Small intestine (tissue), 7 donors: ENCODE measurements at regions not wholly inside any gene's neighbourhood (a gene's known extent, or its start where the extent isn't known, plus 50 kb on each side); places are given as distances from the start of the nearest gene placed in this dataset.

Experiments
- DNase-seq, 2 donors: peaks; one replicate each; pipeline versions ENCODE4 v3.0.0 to v3.0.0-alpha.2; 2013
- FAIRE-seq: peaks from 2 replicates; lab custom pipeline; 2012; peaks lifted over from hg19 to GRCh38; lab: Jason Lieb, UNC
- H3K27ac ChIP-seq, 3 donors: one replicate each; pipeline ENCODE4 v1.5.1; 2013; ENCODE audit warnings: low read length in 2 of 3, mild to moderate bottlenecking in 2 of 3, control low read depth in 1 of 3, inconsistent platforms in 1 of 3, low read depth in 1 of 3, moderate library complexity in 1 of 3
- H3K27me3 ChIP-seq, 3 donors: one replicate each; pipeline ENCODE4 v1.6.1; 2013; ENCODE audit warnings: low read length in 3 of 3, inconsistent platforms in 1 of 3; ENCODE audit not compliant: control insufficient read depth in 3 of 3, insufficient read depth in 3 of 3
- H3K36me3 ChIP-seq, 3 donors: one replicate each; pipeline ENCODE4 v1.6.1; 2013; ENCODE audit warnings: low read length in 3 of 3, inconsistent platforms in 1 of 3, low read depth in 1 of 3, mild to moderate bottlenecking in 1 of 3, moderate library complexity in 1 of 3; ENCODE audit not compliant: control insufficient read depth in 3 of 3, insufficient read depth in 2 of 3
- H3K4me1 ChIP-seq, 3 donors: one replicate each; pipeline ENCODE4 v1.6.1; 2013; ENCODE audit warnings: low read length in 2 of 3, inconsistent platforms in 1 of 3, low read depth in 1 of 3, mild to moderate bottlenecking in 1 of 3, moderate library complexity in 1 of 3; ENCODE audit not compliant: control insufficient read depth in 3 of 3, insufficient read depth in 2 of 3
- H3K4me3 ChIP-seq, 3 donors: one replicate each; pipeline ENCODE4 v1.5.1; 2013; ENCODE audit warnings: low read length in 3 of 3, control low read depth in 1 of 3, inconsistent platforms in 1 of 3, low read depth in 1 of 3, mild to moderate bottlenecking in 1 of 3, moderate library complexity in 1 of 3
- H3K9me3 ChIP-seq, 2 donors: one replicate each; pipeline ENCODE4 v1.6.1; 2013; ENCODE audit warnings: low read depth in 1 of 2, low read length in 1 of 2; ENCODE audit not compliant: control insufficient read depth in 2 of 2, insufficient read depth in 1 of 2
- WGBS, 3 donors: extraction: QIAGEN DNeasy Blood & Tissue Kit; methylation state at CpG; one replicate each; pipeline ENCODE4 v1.1.7; 2013; 5-methylcytosine and 5-hydroxymethylcytosine counted together
- donor health status: healthy with polysubstance abuse.
- donor health status: control.
- donor health status: control.
- donor health status: Bipolar disorder and iron deficiency.
- donor health status: healthy.

DNA sequence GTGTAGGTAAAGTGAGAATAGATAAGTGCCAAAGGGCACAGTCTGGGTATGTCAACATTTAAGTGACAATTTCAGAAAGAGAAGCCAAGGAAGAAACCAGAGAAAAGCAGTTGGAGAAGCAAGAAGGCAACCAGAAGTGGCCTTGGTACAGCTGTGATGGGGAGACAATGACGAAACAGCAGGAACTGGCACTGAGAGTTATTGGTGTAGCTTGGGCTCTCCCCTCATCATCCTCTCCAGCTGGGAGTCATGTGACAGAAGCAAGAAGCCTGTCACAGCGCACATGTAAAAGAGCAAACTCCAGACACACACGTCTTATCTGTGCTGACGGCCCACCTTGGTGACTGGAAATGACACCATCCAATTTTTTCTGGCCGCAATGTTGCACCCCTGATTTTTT is 203.3 kb upstream of the NUDT4 start:
- H3K4me3 ChIP-seq = no peak overlapping the region
- DNase-seq (no peak), FAIRE-seq (no peak)
- H3K36me3 ChIP-seq = no peaks in the 10 kb centered on the region
- H3K4me1 ChIP-seq = peaks cover 0 to 35% (median 6%) of the 10 kb centered on the region in 3 donors
- 90 to 96% (median 95%) methylated on average over 5 of the region's 5 CpGs for WGBS, 3 donors
- H3K27me3 ChIP-seq = no peaks in the 10 kb centered on the region
- peak overlapping the region in 1 of 3 donors; percentile 42 for H3K27ac ChIP-seq
- peaks cover 0 to 3% of the 10 kb centered on the region in 2 donors for H3K9me3 ChIP-seq

DNA sequence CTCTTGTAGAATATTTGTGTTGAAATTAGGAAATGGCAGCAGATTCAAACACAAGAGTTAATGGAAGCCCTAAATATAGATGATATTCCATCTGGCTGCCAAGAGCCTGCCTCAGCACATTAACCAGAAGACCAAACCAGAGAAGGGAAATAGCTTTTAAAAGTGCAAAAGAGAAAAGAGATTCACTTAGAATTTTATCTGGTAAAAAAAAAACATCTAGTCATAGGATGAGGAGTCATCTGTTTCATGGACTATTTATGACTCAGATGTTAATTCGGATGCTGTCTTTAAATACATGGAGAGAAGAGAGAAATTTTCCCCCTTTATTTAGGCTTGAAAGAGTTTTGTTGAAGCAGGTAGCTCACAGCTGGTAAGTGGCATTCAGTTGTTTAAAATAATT is 201.6 kb upstream of the NUDT4 start:
- Histone ChIP-seq H3K27ac (peak overlapping the region in 1 of 3 donors; percentile 36), H3K36me3 (no peaks in the 10 kb centered on the region), H3K9me3 (peaks cover 0 to 7% of the 10 kb centered on the region in 2 donors), H3K27me3 (no peaks in the 10 kb centered on the region), H3K4me1 (peaks cover 0 to 35% (median 6%) of the 10 kb centered on the region in 3 donors), H3K4me3 (no peak overlapping the region)
- FAIRE-seq = no peak
- no peak for DNase-seq
- WGBS, 3 donors = 49 to 63% (median 57%) methylated on average over 1 of the region's 1 CpG

DNA sequence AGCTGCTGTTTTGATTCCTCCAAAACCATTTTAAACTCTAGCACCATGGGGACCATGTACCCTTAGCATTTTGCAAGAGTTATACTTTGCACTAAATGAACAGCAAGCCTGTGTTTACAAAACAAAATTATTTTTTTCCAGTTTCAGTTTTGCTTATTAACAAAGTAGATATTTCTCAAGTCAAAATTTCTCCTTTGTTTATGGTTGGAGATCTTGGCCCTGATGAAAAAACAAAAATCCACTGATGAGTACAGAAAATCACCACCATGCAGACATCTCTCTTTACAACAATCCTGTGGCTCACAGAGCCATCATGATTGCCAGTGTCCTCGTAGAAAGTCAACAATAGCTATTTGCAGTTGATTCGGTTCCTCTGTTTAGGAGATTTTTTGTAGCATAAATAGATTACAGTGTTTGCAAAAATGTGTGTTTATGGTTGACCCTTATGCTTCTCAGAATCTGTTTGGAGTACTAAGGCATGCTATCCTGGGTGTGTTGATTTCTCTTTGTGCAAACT is 201.1 kb upstream of the NUDT4 start:
- FAIRE-seq (no peak), DNase-seq (no peak)
- Histone ChIP-seq H3K27ac (peak overlapping the region in 2 of 3 donors; percentile 59 to 74), H3K4me3 (no peak overlapping the region), H3K9me3 (peaks cover 0 to 5% of the 10 kb centered on the region in 2 donors), H3K27me3 (no peaks in the 10 kb centered on the region), H3K4me1 (peaks cover 0 to 35% (median 6%) of the 10 kb centered on the region in 3 donors), H3K36me3 (no peaks in the 10 kb centered on the region)
- WGBS, 3 donors = 26 to 37% (median 34%) methylated on average over 2 of the region's 2 CpGs

DNA sequence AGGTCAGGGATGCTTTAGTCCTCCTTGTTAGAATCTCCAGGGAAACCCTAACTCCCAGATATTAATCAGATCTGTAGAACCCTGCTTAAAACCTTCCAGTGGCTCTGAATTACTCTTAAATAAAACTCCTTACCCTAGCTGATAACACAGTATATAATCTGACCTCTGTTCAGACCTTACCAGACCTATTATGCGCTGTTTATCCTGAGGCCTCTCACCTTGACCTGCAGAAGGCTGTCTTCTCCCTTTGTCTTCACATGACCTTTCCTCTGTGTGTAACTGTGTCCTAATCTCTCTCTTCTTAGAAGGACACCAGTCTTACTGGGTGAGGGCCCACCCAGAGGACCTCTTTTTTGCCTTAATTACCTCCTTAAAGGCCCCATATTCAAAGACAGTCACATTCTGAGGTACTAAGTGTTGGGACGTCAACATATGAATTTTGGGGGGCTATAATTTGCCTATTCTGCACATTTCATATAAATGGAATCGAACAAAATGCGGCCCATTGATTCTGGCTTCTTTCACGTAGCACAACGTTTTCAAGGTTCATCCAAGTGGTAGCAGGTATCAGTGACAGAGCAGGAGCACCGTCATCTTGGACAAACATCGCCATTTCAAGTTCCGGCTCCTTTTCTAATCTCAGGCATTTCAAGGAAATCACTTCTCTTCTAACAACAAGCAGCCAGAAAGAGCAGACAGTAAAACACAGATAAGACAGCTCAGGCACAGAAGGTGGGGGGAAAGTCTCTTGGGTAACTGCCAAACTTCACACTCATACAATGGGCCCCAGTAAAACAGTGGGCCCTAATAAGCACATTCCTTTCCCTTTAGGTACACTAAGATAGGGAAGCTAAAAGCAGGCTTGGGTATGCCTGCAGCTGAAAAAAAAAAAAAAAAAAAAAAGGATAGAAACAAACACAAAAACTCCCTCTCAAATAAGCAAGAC is 200.2 kb upstream of the NUDT4 start:
- H3K4me3 ChIP-seq = no peak overlapping the region
- H3K4me1 ChIP-seq = peaks cover 0 to 35% (median 6%) of the 10 kb centered on the region in 3 donors
- FAIRE-seq = no peak

DNA sequence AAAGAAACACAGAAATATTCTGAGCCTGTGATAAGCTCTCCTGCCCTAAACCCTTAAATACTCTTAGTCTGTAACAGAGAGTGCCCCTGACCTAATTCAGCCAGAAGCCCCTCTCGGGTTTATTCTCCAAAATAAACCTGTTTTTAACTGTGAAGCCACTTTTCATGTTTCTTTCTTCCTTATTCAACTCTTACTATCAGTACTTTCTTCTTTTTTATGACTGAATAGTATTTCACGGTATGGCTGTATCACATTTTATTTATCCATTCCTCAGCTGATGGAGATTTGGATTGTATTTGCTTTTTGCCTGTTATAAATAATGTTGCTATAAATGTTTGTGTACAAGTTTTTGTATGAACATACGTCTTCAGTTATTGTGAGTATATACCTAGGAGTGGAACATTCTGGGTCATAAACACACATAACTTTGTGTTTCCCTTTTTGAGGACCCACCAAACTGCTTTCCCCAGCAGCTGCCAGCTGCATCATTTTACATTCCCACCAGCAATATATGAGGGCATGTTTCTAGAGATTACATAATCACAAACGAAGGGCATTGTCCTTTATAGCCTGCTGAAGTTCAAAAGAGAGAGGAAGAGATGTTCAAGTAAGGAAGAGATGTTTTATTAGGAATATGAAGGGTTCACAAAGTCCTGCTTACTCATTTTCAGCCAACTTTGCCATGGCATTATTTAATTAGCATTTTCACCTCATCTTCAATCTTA is 199.4 kb upstream of the NUDT4 start:
- FAIRE-seq (no peak), DNase-seq (peak in 1 of 2 donors; percentile 56)
- Histone ChIP-seq H3K36me3 (no peaks in the 10 kb centered on the region), H3K9me3 (peaks cover 0 to 5% of the 10 kb centered on the region in 2 donors), H3K4me1 (peaks cover 0 to 35% (median 6%) of the 10 kb centered on the region in 3 donors), H3K27me3 (no peaks in the 10 kb centered on the region), H3K4me3 (no peak overlapping the region), H3K27ac (peak overlapping the region in 1 of 3 donors; percentile 74)
- WGBS, 3 donors = 43 to 53% (median 47%) methylated on average over 4 of the region's 4 CpGs

More for the DNA sequence above, 200.2 kb upstream of the NUDT4 start:
- H3K9me3 ChIP-seq = peaks cover 0 to 5% of the 10 kb centered on the region in 2 donors
- WGBS, 3 donors = 24 to 69% (median 44%) methylated on average over 9 of the region's 9 CpGs
- H3K27ac ChIP-seq = peak overlapping the region in 2 of 3 donors; percentile 59 to 74
- H3K36me3 ChIP-seq = no peaks in the 10 kb centered on the region
- peak; percentile 66 to 72 for DNase-seq
- H3K27me3 ChIP-seq = no peaks in the 10 kb centered on the region

DNA sequence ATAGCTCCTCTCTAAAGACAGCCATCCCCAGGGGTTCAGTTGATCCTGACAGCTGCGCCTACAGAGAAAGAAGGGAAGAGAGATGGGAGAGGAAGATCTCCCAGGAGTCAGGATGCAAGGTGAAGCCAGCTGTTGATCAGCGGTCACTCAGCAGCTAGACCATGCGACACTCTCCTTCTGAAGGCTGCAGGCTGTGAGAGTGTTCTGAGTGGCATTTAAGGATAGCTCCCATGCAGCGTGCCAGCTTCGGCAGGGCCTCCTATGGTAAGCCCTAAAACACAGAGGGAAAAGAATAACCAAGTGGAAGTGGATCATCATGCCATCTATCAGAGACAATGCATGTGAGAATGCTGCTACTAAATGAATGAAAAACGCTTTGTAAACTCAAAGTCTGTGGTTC is 197.9 kb upstream of the NUDT4 start:
- Histone ChIP-seq H3K36me3 (no peaks in the 10 kb centered on the region), H3K4me3 (no peak overlapping the region), H3K27me3 (no peaks in the 10 kb centered on the region), H3K9me3 (peaks cover 0 to 5% of the 10 kb centered on the region in 2 donors), H3K4me1 (peaks cover 0 to 36% (median 10%) of the 10 kb centered on the region in 3 donors), H3K27ac (no peak overlapping the region)
- no peak for FAIRE-seq
- WGBS, 3 donors = 86 to 96% (median 92%) methylated on average over 6 of the region's 6 CpGs
- DNase-seq = no peak

DNA sequence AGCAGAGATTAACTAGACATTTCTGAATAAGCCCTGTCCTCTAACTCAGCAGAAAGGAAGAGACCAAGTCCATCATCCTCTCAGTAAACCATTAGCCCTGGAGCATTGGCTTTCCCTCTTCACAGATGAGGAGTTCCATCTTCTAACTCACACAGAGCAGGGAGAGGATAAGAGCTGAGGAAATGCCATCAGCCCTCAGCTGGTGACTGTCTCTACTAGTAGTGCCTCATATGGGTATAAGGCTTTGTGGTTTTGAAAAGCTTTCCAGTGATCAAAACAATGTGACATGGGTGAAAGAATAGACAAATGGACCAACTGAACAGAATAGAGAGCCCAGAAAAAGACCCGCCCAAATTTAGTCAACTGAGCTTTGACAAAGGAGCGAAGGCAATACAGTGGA is 197.2 kb upstream of the NUDT4 start:
- H3K4me1 ChIP-seq = peaks cover 0 to 34% (median 11%) of the 10 kb centered on the region in 3 donors
- H3K4me3 ChIP-seq = no peak overlapping the region
- H3K27ac ChIP-seq = no peak overlapping the region
- 93 to 100% (median 96%) methylated on average over 2 of the region's 2 CpGs for WGBS, 3 donors
- no peak for DNase-seq
- FAIRE-seq = no peak
- no peaks in the 10 kb centered on the region for H3K27me3 ChIP-seq
- H3K36me3 ChIP-seq = no peaks in the 10 kb centered on the region
- H3K9me3 ChIP-seq = peaks cover 0 to 5% of the 10 kb centered on the region in 2 donors

DNA sequence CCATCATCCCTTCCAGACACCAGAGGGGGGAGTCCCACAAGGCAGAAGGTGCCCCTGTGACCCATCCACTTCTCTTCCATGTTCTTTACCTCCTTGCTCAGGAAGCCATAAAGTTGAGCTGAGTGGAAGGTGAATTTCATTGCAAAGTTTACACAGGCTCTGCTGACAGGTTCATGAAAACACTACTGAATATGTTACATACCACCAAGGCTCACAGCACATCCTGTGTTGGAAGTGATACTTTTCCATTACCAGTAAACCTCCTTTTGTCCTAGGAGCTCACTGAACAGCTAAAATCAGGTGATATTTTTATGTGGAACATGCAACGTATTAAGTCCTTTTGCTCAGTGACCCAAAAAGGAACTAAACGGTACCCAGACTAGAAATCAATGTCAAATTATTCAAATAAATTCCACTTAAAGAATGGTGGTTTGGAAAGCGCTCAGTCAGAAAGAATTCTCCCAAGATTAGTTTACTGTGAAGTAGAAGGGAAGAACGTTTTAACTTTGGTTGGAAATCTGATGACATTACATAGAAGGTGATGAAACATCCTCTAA is 196.2 kb upstream of the NUDT4 start:
- Histone ChIP-seq H3K27me3 (no peaks in the 10 kb centered on the region), H3K4me1 (peaks cover 0 to 26% (median 11%) of the 10 kb centered on the region in 3 donors), H3K36me3 (no peaks in the 10 kb centered on the region), H3K27ac (no peak overlapping the region), H3K9me3 (peaks cover 0 to 5% of the 10 kb centered on the region in 2 donors), H3K4me3 (no peak overlapping the region)
- DNase-seq = no peak
- WGBS, 3 donors = 72 to 86% (median 83%) methylated on average over 4 of the region's 4 CpGs
- no peak for FAIRE-seq
